ENCODE measurements at regions not wholly inside any gene's neighbourhood (a gene's known extent, or its start where the extent isn't known, plus 50 kb on each side); places are given as distances from the start of the nearest gene placed in this dataset.
"Not testable (repeated sequence)": the region's sequence is repeated elsewhere in the genome, so short reads cannot be mapped to it uniquely, and the experiment has no call there.

- DNase-seq (ENCODE audit: low read depth, low spot score), result no peak
- H3K27me3 ChIP-seq (ENCODE audit: control insufficient read depth, insufficient read depth, low read length), result no peaks in the 10 kb centered on the region
- POLR2A ChIA-PET, result no interaction called here
Measured at GRCh38 chr20:29314294-29314693, 1943.2 kb upstream of the DEFB115 start.

GRCh38 chr20:29318871-29319461 is 1938.5 kb upstream of the DEFB115 start:
- TF ChIP-seq CTCF (IDR thresholded peaks at IDR 0.05; ENCODE audit: low read depth, low read length), result no peak
- Histone ChIP-seq H3K9me3 (ENCODE audit: control insufficient read depth, insufficient read depth, low read length) (peaks cover 39% of the 10 kb centered on the region), H3K4me3 (ENCODE audit: low read depth, low read length) (no peak overlapping the region), H3K27me3 (ENCODE audit: control insufficient read depth, insufficient read depth, low read length) (no peaks in the 10 kb centered on the region), H3K27ac (ENCODE audit: low read depth, low read length) (no peak overlapping the region)
- POLR2A ChIA-PET, result no interaction called here
- no peak for DNase-seq (ENCODE audit: low read depth, low spot score)
- CTCF ChIA-PET, result no interaction called here

More at GRCh38 chr20:29314294-29314693, 1943.2 kb upstream of the DEFB115 start:
- CTCF ChIA-PET, result no interaction called here
- H3K27ac ChIP-seq (ENCODE audit: low read depth, low read length), result no peak overlapping the region
- TF ChIP-seq CTCF (IDR thresholded peaks at IDR 0.05; ENCODE audit: low read depth, low read length), result no peak
- peaks cover 60% of the 10 kb centered on the region for H3K9me3 ChIP-seq (ENCODE audit: control insufficient read depth, insufficient read depth, low read length)
- H3K4me3 ChIP-seq (ENCODE audit: low read depth, low read length), result no peak overlapping the region

- no peak for TF ChIP-seq CTCF (IDR thresholded peaks at IDR 0.05; ENCODE audit: low read depth, low read length)
- Histone ChIP-seq H3K27me3 (ENCODE audit: control insufficient read depth, insufficient read depth, low read length) (no peaks in the 10 kb centered on the region), H3K9me3 (ENCODE audit: control insufficient read depth, insufficient read depth, low read length) (peaks cover 43% of the 10 kb centered on the region), H3K27ac (ENCODE audit: low read depth, low read length) (no peak overlapping the region), H3K4me3 (ENCODE audit: low read depth, low read length) (no peak overlapping the region)
- DNase-seq (ENCODE audit: low read depth, low spot score), result no peak
- ChIA-PET CTCF (no interaction called here), POLR2A (no interaction called here)
Measured at GRCh38 chr20:29319725-29320124, 1937.7 kb upstream of the DEFB115 start.

- DNase-seq (ENCODE audit: low read depth, low spot score); POLR2A ChIA-PET; H3K27me3 ChIP-seq (ENCODE audit: control insufficient read depth, insufficient read depth, low read length); H3K4me3 ChIP-seq (ENCODE audit: low read depth, low read length); H3K27ac ChIP-seq (ENCODE audit: low read depth, low read length); CTCF ChIA-PET: not testable (repeated sequence)
- H3K9me3 ChIP-seq (ENCODE audit: control insufficient read depth, insufficient read depth, low read length), result peaks cover 45% of the 10 kb centered on the region
Measured at GRCh38 chr20:29320216-29320949, 1937.1 kb upstream of the DEFB115 start.

- CTCF ChIA-PET; DNase-seq (ENCODE audit: low read depth, low spot score); H3K27ac ChIP-seq (ENCODE audit: low read depth, low read length); H3K4me3 ChIP-seq (ENCODE audit: low read depth, low read length); POLR2A ChIA-PET; H3K27me3 ChIP-seq (ENCODE audit: control insufficient read depth, insufficient read depth, low read length): not testable (repeated sequence)
- peaks cover 60% of the 10 kb centered on the region for H3K9me3 ChIP-seq (ENCODE audit: control insufficient read depth, insufficient read depth, low read length)
Measured at GRCh38 chr20:29323631-29324515, 1933.6 kb upstream of the DEFB115 start.

GRCh38 chr20:29324516-29325303 is 1932.8 kb upstream of the DEFB115 start:
- POLR2A ChIA-PET; H3K27ac ChIP-seq (ENCODE audit: low read depth, low read length); DNase-seq (ENCODE audit: low read depth, low spot score); CTCF ChIA-PET; H3K4me3 ChIP-seq (ENCODE audit: low read depth, low read length); H3K27me3 ChIP-seq (ENCODE audit: control insufficient read depth, insufficient read depth, low read length): not testable (repeated sequence)
- peaks cover 51% of the 10 kb centered on the region for H3K9me3 ChIP-seq (ENCODE audit: control insufficient read depth, insufficient read depth, low read length)

Measured in AG04450 (cell line).